ENCODE measurements at regions not wholly inside any gene's neighbourhood (a gene's known extent, or its start where the extent isn't known, plus 50 kb on each side); places are given as distances from the start of the nearest gene placed in this dataset.

DNA sequence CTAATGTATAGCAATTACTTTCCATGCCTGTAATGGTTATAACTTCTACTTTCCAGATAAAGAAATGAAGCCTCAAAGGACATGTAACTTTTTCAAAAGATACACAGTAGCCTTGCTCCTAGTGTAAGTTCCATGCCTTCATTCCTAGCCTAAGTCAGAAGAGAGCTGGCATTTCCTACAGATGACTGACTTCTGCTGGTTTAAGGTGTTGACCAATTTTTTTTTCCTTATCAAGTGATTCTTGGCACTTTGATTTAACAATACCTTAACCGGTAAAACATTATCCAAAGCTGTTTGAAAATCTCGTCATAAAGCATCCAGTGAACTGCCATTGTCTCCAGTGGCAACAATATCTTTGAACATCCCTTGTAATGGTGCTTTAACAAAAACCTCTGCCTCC is 145.1 kb upstream of the VCX3A start:
- Histone ChIP-seq H3K4me1 (no peaks in the 10 kb centered on the region), H3K9me3 (no peaks in the 10 kb centered on the region), H3K27ac (no peak overlapping the region), H3K4me3 (no peak overlapping the region), H3K36me3 (no peaks in the 10 kb centered on the region), H3K27me3 (no peaks in the 10 kb centered on the region)
- no peak for DNase-seq (ENCODE audit: low spot score in 2 of 2)
- intact Hi-C loops (cut with DNase I; ENCODE audit: low total_unique reads) = no loop called here
- TF ChIP-seq POLR2AphosphoS5 (IDR thresholded peaks at IDR 0.05) (no peak), POLR2A (IDR thresholded peaks at IDR 0.05) (no peak)
- TF ChIP-seq, protein P1, sequence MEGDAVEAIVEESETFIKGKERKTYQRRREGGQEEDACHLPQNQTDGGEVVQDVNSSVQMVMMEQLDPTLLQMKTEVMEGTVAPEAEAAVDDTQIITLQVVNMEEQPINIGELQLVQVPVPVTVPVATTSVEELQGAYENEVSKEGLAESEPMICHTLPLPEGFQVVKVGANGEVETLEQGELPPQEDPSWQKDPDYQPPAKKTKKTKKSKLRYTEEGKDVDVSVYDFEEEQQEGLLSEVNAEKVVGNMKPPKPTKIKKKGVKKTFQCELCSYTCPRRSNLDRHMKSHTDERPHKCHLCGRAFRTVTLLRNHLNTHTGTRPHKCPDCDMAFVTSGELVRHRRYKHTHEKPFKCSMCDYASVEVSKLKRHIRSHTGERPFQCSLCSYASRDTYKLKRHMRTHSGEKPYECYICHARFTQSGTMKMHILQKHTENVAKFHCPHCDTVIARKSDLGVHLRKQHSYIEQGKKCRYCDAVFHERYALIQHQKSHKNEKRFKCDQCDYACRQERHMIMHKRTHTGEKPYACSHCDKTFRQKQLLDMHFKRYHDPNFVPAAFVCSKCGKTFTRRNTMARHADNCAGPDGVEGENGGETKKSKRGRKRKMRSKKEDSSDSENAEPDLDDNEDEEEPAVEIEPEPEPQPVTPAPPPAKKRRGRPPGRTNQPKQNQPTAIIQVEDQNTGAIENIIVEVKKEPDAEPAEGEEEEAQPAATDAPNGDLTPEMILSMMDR (IDR thresholded peaks at IDR 0.05) = no peak

DNA sequence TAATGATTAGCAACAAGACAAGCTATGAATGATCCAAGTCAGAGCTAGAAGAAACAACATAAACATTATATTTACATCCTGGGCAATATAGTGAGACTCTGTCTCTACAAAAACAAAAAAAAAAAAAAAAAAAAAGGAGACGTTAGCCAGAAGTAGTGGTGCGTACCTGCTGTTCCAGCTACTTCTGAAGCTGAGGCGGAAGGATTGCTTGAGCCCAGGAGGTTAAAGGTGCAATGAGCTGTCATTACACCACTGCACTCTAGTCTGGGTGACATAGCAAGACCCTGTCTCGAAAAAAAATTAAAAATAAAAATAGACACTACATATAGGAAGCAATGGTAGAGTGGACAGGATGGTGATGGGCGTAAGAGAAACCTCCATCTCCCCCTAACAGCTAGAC is 144.6 kb upstream of the VCX3A start:
- intact Hi-C loops (cut with DNase I; ENCODE audit: low total_unique reads) = no loop called here
- H3K4me1 ChIP-seq = no peaks in the 10 kb centered on the region
- no peaks in the 10 kb centered on the region for H3K36me3 ChIP-seq
- no peaks in the 10 kb centered on the region for H3K9me3 ChIP-seq
- no peak overlapping the region for H3K4me3 ChIP-seq
- no peak overlapping the region for H3K27ac ChIP-seq
- TF ChIP-seq, protein P1 (IDR thresholded peaks at IDR 0.05) = no peak
- TF ChIP-seq POLR2A (IDR thresholded peaks at IDR 0.05) (no peak), POLR2AphosphoS5 (IDR thresholded peaks at IDR 0.05) (no peak)
- no peaks in the 10 kb centered on the region for H3K27me3 ChIP-seq
- no peak for DNase-seq (ENCODE audit: low spot score in 2 of 2)

DNA sequence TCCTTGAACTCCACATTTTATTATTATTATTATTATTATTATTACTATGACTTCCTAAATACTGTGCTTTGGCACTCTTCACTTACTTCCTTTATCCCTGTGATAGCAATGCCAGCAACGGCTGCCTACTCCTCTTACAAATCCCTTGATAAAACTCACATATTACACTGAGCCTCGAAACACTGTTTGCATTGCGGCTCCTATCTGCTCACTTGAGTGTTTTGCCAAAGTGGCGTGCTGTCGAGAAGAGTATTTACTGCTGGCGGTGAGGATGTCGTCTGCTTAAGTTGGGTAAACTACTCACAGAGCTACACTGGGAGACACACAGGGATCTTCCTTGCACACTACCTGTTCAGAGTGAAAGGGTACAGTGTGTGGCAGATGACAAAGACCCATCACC is 143.4 kb upstream of the VCX3A start:
- TF ChIP-seq, protein P1 (IDR thresholded peaks at IDR 0.05) = no peak
- TF ChIP-seq POLR2AphosphoS5 (IDR thresholded peaks at IDR 0.05) = no peak
- no peak for TF ChIP-seq POLR2A (IDR thresholded peaks at IDR 0.05)
- no peak for DNase-seq (ENCODE audit: low spot score in 2 of 2)
- H3K27ac ChIP-seq = no peak overlapping the region
- no peaks in the 10 kb centered on the region for H3K27me3 ChIP-seq
- no peaks in the 10 kb centered on the region for H3K4me1 ChIP-seq
- H3K4me3 ChIP-seq = no peak overlapping the region
- intact Hi-C loops (cut with DNase I; ENCODE audit: low total_unique reads) = no loop called here
- no peaks in the 10 kb centered on the region for H3K36me3 ChIP-seq
- no peaks in the 10 kb centered on the region for H3K9me3 ChIP-seq

DNA sequence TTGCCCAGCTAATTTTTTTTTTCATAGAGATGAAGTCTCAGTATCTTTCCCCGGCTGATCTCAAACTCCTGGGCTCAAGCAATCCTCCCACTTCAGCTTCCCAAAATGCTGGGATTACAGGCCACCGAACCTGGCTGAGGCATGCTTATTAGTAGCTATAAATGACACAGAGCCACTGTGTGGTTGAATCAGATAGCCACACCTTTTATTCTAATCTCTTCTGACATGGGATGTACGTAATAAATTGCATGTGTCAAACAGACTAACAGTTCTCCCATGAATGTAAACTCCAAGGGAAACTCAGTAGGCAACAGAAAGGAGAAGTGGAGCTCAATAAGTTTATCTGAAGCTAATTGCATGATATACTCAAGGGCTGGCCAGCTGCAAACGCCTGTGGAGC is 139.8 kb upstream of the VCX3A start:
- TF ChIP-seq POLR2AphosphoS5 (IDR thresholded peaks at IDR 0.05) (no peak), POLR2A (IDR thresholded peaks at IDR 0.05) (no peak)
- TF ChIP-seq, protein P1 (IDR thresholded peaks at IDR 0.05) = no peak
- H3K9me3 ChIP-seq = no peaks in the 10 kb centered on the region
- no peaks in the 10 kb centered on the region for H3K4me1 ChIP-seq
- DNase-seq (ENCODE audit: low spot score in 2 of 2) = no peak
- no peak overlapping the region for H3K27ac ChIP-seq
- intact Hi-C loops (cut with DNase I; ENCODE audit: low total_unique reads) = no loop called here
- H3K4me3 ChIP-seq = no peak overlapping the region
- no peaks in the 10 kb centered on the region for H3K36me3 ChIP-seq
- no peaks in the 10 kb centered on the region for H3K27me3 ChIP-seq

DNA sequence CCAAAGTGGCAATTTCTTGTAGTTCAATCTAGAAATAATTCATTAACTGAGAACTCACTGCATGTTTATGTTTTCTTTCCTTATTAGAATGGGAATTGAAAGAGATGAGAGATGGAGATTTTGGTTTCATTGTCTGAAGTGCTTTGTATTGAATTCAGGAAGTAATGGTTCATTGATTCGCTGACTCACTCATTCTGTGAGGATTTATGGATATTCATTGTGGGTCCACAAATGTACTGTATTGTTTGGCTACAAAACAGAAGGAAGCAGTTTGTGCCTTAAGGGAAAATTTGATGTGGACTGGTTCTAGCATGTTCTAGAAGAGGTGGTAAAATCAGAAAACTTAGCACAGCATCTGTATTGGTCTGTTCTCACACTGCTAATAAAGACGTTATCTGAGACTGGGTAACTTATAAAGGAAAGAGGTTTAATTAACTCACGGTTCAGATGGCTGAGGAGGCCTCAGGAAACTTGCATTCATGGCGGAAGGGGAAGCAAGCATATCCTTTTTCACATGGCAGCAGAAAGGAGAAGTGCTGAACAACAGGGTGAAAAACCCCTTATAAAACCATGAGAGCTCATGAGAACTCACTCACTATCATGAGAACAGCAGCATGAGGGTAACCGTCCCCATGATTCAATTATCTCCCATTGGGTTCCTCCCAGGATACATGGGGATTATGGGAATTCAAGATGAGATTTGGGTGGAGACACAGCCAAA is 132.3 kb upstream of the VCX3A start:
- H3K9me3 ChIP-seq = no peaks in the 10 kb centered on the region
- no peak overlapping the region for H3K27ac ChIP-seq
- H3K4me3 ChIP-seq = no peak overlapping the region
- no peaks in the 10 kb centered on the region for H3K4me1 ChIP-seq
- H3K36me3 ChIP-seq = no peaks in the 10 kb centered on the region
- no peak for TF ChIP-seq POLR2AphosphoS5 (IDR thresholded peaks at IDR 0.05)
- H3K27me3 ChIP-seq = no peaks in the 10 kb centered on the region
- no peak for DNase-seq (ENCODE audit: low spot score in 2 of 2)
- intact Hi-C loops (cut with DNase I; ENCODE audit: low total_unique reads) = no loop called here
